Testis (tissue), 2 donors: ENCODE measurements at regions not wholly inside any gene's neighbourhood (a gene's known extent, or its start where the extent isn't known, plus 50 kb on each side); places are given as distances from the start of the nearest gene placed in this dataset.

Experiments used
- CTCF ChIP-seq, 3 experiments: fragments of 450-650 bp in 2 of 3; fragments of 200-600 bp in 1 of 3; sonication (generic) in 1 of 3; IDR thresholded peaks; one replicate each; pipeline ENCODE4 v1.5.1; 2016 to 2019; ENCODE audit warnings: antibody characterized with exemption in 3 of 3, mild to moderate bottlenecking in 2 of 3, moderate library complexity in 1 of 3
- POLR2A ChIP-seq: fragments of 450-650 bp; IDR thresholded peaks from one replicate; pipeline ENCODE4 v1.6.1; 2017; ENCODE audit warnings: antibody characterized with exemption, mild to moderate bottlenecking, moderate library complexity

- TF ChIP-seq POLR2A, result no peak
- no peak for TF ChIP-seq CTCF (IDR thresholded peaks at IDR 0.05)
These were observed 253.5 kb upstream of the CDH20 start for GRCh38 chr18:61079714-61080113.
